ENCODE measurements at regions not wholly inside any gene's neighbourhood (a gene's known extent, or its start where the extent isn't known, plus 50 kb on each side); places are given as distances from the start of the nearest gene placed in this dataset.

DNA sequence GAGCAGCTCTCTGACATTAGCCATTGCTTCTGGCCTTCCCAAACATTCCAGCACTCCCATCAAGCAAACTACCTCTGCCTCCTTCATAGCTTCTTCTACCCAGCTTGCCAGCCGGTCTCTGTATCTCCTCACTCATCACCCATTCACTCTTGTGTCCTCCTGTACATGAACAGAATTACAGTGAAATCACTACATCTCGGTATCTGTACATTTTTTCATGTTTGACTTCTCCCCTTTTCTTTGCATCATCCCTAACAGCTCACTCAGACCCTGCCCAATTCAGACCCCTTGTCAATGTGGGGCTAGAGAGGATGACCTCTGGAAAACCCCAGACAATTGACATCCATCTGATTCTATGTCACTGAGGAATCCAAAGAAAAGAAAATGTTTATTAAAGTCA is 335.8 kb downstream of the TNS1 start:
- Histone ChIP-seq H3K36me3 (no peaks in the 10 kb centered on the region), H3K4me1 (ENCODE audit: control insufficient read depth in 1 of 2, insufficient read depth in 1 of 2, low read depth in 1 of 2, low read length in 1 of 2) (no peaks in the 10 kb centered on the region), H3K27ac (no peak overlapping the region), H3K4me3 (ENCODE audit: low read depth in 1 of 2, low read length in 1 of 2) (no peak overlapping the region), H3K27me3 (no peaks in the 10 kb centered on the region), H3K9me3 (no peaks in the 10 kb centered on the region)
- TF ChIP-seq, protein P1, sequence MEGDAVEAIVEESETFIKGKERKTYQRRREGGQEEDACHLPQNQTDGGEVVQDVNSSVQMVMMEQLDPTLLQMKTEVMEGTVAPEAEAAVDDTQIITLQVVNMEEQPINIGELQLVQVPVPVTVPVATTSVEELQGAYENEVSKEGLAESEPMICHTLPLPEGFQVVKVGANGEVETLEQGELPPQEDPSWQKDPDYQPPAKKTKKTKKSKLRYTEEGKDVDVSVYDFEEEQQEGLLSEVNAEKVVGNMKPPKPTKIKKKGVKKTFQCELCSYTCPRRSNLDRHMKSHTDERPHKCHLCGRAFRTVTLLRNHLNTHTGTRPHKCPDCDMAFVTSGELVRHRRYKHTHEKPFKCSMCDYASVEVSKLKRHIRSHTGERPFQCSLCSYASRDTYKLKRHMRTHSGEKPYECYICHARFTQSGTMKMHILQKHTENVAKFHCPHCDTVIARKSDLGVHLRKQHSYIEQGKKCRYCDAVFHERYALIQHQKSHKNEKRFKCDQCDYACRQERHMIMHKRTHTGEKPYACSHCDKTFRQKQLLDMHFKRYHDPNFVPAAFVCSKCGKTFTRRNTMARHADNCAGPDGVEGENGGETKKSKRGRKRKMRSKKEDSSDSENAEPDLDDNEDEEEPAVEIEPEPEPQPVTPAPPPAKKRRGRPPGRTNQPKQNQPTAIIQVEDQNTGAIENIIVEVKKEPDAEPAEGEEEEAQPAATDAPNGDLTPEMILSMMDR (IDR thresholded peaks at IDR 0.05): no peak

DNA sequence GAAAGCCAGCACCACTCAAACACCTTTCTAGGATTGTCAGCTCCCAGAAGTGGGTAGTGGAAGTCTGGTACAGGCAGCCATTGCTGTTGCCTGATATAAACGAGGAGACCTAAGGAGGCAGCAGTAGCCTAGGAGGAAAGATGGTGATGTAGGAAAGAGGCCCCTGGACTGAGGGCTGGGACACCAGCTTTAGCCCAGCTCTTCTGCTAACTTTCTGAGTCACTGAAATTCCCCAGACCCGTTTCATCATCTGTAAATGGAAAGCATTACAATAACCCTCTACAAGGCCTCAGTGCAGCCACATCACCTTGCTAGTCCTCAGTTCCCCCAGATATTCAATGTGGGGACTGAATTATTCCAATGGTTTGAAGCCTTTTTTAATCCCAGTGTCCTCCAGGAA is 336.5 kb downstream of the TNS1 start:
- TF ChIP-seq, protein P1 (IDR thresholded peaks at IDR 0.05): no peak
- no peaks in the 10 kb centered on the region for H3K36me3 ChIP-seq
- no peak overlapping the region for H3K4me3 ChIP-seq (ENCODE audit: low read depth in 1 of 2, low read length in 1 of 2)
- H3K27me3 ChIP-seq: no peaks in the 10 kb centered on the region
- H3K27ac ChIP-seq: no peak overlapping the region
- no peaks in the 10 kb centered on the region for H3K4me1 ChIP-seq (ENCODE audit: control insufficient read depth in 1 of 2, insufficient read depth in 1 of 2, low read depth in 1 of 2, low read length in 1 of 2)
- no peaks in the 10 kb centered on the region for H3K9me3 ChIP-seq

DNA sequence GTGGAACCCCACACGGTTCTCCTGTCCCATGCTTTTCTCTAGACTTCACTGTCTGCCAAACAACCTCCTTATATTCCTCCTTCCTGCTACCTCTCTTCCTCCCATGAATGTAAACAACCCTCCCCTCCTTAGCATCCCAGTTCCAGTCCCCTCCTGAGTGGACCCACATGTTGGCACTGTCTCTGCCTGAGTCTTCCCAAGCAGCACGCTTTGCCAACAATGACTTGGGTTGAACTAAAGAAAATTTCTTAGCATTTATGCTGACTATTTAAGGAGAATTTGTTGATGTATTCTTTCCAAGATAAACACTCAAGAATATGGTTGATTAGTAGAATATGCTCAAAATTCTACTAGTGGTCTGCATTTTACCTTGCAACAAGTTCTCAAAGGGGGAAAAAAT is 338.0 kb downstream of the TNS1 start:
- no peak overlapping the region for H3K27ac ChIP-seq
- no peaks in the 10 kb centered on the region for H3K36me3 ChIP-seq
- no peaks in the 10 kb centered on the region for H3K27me3 ChIP-seq
- TF ChIP-seq, protein P1 (IDR thresholded peaks at IDR 0.05): no peak
- no peaks in the 10 kb centered on the region for H3K9me3 ChIP-seq
- no peak overlapping the region for H3K4me3 ChIP-seq (ENCODE audit: low read depth in 1 of 2, low read length in 1 of 2)
- H3K4me1 ChIP-seq (ENCODE audit: control insufficient read depth in 1 of 2, insufficient read depth in 1 of 2, low read depth in 1 of 2, low read length in 1 of 2): no peaks in the 10 kb centered on the region

DNA sequence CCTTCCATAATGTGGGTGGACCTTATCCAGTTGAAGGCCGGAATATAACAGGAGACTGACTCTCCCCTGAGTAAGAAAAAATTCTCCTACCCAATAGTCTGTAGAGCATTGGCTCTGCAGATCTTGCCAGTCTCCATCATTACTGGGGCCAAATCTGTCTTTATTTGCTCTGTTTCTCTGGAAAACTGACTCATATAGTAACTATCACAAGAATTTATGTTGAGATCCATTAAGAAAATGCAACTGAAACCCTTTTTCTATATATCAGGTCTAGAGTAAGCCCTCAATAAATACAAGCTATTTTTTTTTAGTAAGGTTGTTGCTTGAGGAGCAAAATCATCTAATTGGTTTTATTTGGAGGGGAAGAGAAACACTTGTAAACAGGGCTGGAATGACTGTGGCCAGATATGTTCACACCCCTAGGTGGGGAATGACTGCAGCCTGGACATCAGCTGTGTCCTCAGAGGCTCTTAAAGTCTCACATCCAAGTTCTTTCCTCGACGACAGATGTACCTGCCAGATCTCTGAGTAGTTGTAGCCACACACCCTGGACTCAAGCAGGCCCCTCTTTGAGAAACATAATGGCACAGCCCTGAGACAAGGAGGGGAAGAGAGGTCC is 339.7 kb downstream of the TNS1 start:
- H3K4me1 ChIP-seq (ENCODE audit: control insufficient read depth in 1 of 2, insufficient read depth in 1 of 2, low read depth in 1 of 2, low read length in 1 of 2): no peaks in the 10 kb centered on the region
- H3K9me3 ChIP-seq: no peaks in the 10 kb centered on the region
- H3K27ac ChIP-seq: no peak overlapping the region
- no peaks in the 10 kb centered on the region for H3K36me3 ChIP-seq
- H3K27me3 ChIP-seq: peaks cover 4% of the 10 kb centered on the region
- no peak overlapping the region for H3K4me3 ChIP-seq (ENCODE audit: low read depth in 1 of 2, low read length in 1 of 2)
- TF ChIP-seq, protein P1 (IDR thresholded peaks at IDR 0.05): no peak

- TF ChIP-seq, protein P1 (IDR thresholded peaks at IDR 0.05): no peak
- Histone ChIP-seq H3K4me3 (ENCODE audit: low read depth in 1 of 2, low read length in 1 of 2) (no peak overlapping the region), H3K27ac (no peak overlapping the region), H3K27me3 (peaks cover 4% of the 10 kb centered on the region), H3K36me3 (no peaks in the 10 kb centered on the region), H3K4me1 (ENCODE audit: control insufficient read depth in 1 of 2, insufficient read depth in 1 of 2, low read depth in 1 of 2, low read length in 1 of 2) (no peaks in the 10 kb centered on the region), H3K9me3 (no peaks in the 10 kb centered on the region)
Measured at GRCh38 chr2:217661378-217661777, 341.4 kb downstream of the TNS1 start.

- Histone ChIP-seq H3K4me1 (ENCODE audit: control insufficient read depth in 1 of 2, insufficient read depth in 1 of 2, low read depth in 1 of 2, low read length in 1 of 2) (no peaks in the 10 kb centered on the region), H3K36me3 (no peaks in the 10 kb centered on the region), H3K9me3 (no peaks in the 10 kb centered on the region), H3K4me3 (ENCODE audit: low read depth in 1 of 2, low read length in 1 of 2) (no peak overlapping the region), H3K27ac (no peak overlapping the region), H3K27me3 (peaks cover 4% of the 10 kb centered on the region)
- TF ChIP-seq, protein P1 (IDR thresholded peaks at IDR 0.05): no peak
Measured at GRCh38 chr2:217660423-217660822, 342.4 kb downstream of the TNS1 start.

Measured in neutrophil (primary cell).